Hepatocyte (in vitro differentiated cells): ENCODE measurements at regions not wholly inside any gene's neighbourhood (a gene's known extent, or its start where the extent isn't known, plus 50 kb on each side); places are given as distances from the start of the nearest gene placed in this dataset.

Source experiments
- DNase-seq: peaks from one replicate; pipeline ENCODE4 v3.0.0-alpha.2; 2016; ENCODE audit warnings: low spot score
- H2AFZ ChIP-seq: fragments of 200-600 bp; sonication (generic); 2 replicates; pipeline ENCODE4 v1.6.0; 2016; ENCODE audit warnings: antibody characterized with exemption, mild to moderate bottlenecking
- H3K27ac ChIP-seq: fragments of 200-600 bp; sonication (generic); 2 replicates; pipeline ENCODE4 v1.5.1; 2016; ENCODE audit warnings: mild to moderate bottlenecking
- H3K27me3 ChIP-seq: fragments of 200-600 bp; sonication (generic); 2 replicates; pipeline ENCODE4 v1.6.1; 2016
- H3K36me3 ChIP-seq: fragments of 200-600 bp; sonication (generic); replicated peaks from 2 replicates; pipeline ENCODE4 v1.5.1; 2016; ENCODE audit warnings: low read depth; ENCODE audit not compliant: insufficient read depth
- H3K4me1 ChIP-seq: fragments of 200-600 bp; sonication (generic); 2 replicates; pipeline ENCODE4 v1.5.1; 2016; ENCODE audit warnings: mild to moderate bottlenecking, moderate library complexity; ENCODE audit not compliant: insufficient read depth
- H3K4me2 ChIP-seq: fragments of 200-600 bp; sonication (generic); 2 replicates; pipeline ENCODE4 v1.6.0; 2016
- H3K4me3 ChIP-seq: fragments of 200-600 bp; sonication (generic); 2 replicates; pipeline ENCODE4 v1.5.1; 2016; ENCODE audit warnings: mild to moderate bottlenecking
- H3K79me2 ChIP-seq: fragments of 200-600 bp; sonication (generic); 2 replicates; pipeline ENCODE4 v1.6.0; 2017; ENCODE audit warnings: mild to moderate bottlenecking
- H3K9me2 ChIP-seq: fragments of 200-600 bp; sonication (generic); replicated peaks from 2 replicates; pipeline ENCODE4 v1.6.0; 2017; ENCODE audit warnings: mild to moderate bottlenecking; ENCODE audit not compliant: insufficient read depth
- H3K9me3 ChIP-seq: fragments of 200-600 bp; sonication (generic); 2 replicates; pipeline ENCODE4 v1.5.1; 2016; ENCODE audit warnings: low read depth, mild to moderate bottlenecking
- H4K20me1 ChIP-seq: fragments of 200-600 bp; sonication (generic); 2 replicates; pipeline ENCODE4 v1.6.0; 2016; ENCODE audit warnings: mild to moderate bottlenecking; ENCODE audit not compliant: insufficient read depth, poor library complexity, severe bottlenecking
- EZH2 ChIP-seq: fragments of 200-600 bp; sonication (generic); IDR thresholded peaks from 2 replicates; pipeline ENCODE4 v1.6.1; 2016; ENCODE audit warnings: antibody characterized with exemption, mild to moderate bottlenecking, borderline replicate concordance
- EZH2phosphoT487 ChIP-seq: fragments of 200-600 bp; sonication (generic); IDR thresholded peaks from one replicate; pipeline ENCODE4 v1.6.1; 2018; ENCODE audit warnings: antibody characterized with exemption, mild to moderate bottlenecking, low read depth, moderate library complexity; ENCODE audit not compliant: unreplicated experiment, severe bottlenecking
- WGBS: methylation state at CpG from one replicate; pipeline ENCODE4 v1.1.6; 2016; ENCODE audit warnings: low lambda C conversion rate; ENCODE audit errors: missing lambda C conversion rate; 5-methylcytosine and 5-hydroxymethylcytosine counted together
- TF ChIP-seq, protein P1 (sequence below): fragments of 200-600 bp; sonication (generic); IDR thresholded peaks from 2 replicates; pipeline ENCODE4 v1.5.1; 2016; ENCODE audit warnings: antibody characterized with exemption, mild to moderate bottlenecking; ENCODE audit not compliant: poor library complexity

- H4K20me1 ChIP-seq, result no peaks in the 10 kb centered on the region
Observed at GRCh38 chr6:151671195-151671594, 136.3 kb upstream of the ESR1 start.

GRCh38 chr6:151674578-151674977 is 132.9 kb upstream of the ESR1 start:
- Histone ChIP-seq H3K9me3 (no peaks in the 10 kb centered on the region), H2AFZ (no peak overlapping the region), H3K4me2 (no peak overlapping the region), H3K4me3 (no peak overlapping the region), H4K20me1 (no peaks in the 10 kb centered on the region), H3K4me1 (no peaks in the 10 kb centered on the region), H3K36me3 (no peaks in the 10 kb centered on the region), H3K27ac (no peak overlapping the region), H3K79me2 (no peaks in the 10 kb centered on the region), H3K9me2 (no peaks in the 10 kb centered on the region), H3K27me3 (no peaks in the 10 kb centered on the region)
- 93% methylated on average over 3 of the region's 3 CpGs for WGBS
- DNase-seq, result no peak
- TF ChIP-seq, protein P1, sequence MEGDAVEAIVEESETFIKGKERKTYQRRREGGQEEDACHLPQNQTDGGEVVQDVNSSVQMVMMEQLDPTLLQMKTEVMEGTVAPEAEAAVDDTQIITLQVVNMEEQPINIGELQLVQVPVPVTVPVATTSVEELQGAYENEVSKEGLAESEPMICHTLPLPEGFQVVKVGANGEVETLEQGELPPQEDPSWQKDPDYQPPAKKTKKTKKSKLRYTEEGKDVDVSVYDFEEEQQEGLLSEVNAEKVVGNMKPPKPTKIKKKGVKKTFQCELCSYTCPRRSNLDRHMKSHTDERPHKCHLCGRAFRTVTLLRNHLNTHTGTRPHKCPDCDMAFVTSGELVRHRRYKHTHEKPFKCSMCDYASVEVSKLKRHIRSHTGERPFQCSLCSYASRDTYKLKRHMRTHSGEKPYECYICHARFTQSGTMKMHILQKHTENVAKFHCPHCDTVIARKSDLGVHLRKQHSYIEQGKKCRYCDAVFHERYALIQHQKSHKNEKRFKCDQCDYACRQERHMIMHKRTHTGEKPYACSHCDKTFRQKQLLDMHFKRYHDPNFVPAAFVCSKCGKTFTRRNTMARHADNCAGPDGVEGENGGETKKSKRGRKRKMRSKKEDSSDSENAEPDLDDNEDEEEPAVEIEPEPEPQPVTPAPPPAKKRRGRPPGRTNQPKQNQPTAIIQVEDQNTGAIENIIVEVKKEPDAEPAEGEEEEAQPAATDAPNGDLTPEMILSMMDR, result no peak
- TF ChIP-seq EZH2, result no peak
- TF ChIP-seq EZH2phosphoT487, result no peak

More at GRCh38 chr6:151671195-151671594, 136.3 kb upstream of the ESR1 start:
- Histone ChIP-seq H3K9me3 (no peaks in the 10 kb centered on the region), H3K79me2 (no peaks in the 10 kb centered on the region), H3K4me2 (no peak overlapping the region), H3K9me2 (no peaks in the 10 kb centered on the region), H3K4me1 (peaks cover 9% of the 10 kb centered on the region), H3K27me3 (no peaks in the 10 kb centered on the region), H3K27ac (no peak overlapping the region), H2AFZ (no peak overlapping the region), H3K4me3 (no peak overlapping the region), H3K36me3 (no peaks in the 10 kb centered on the region)
- DNase-seq, result no peak
- WGBS, result 97% methylated on average over 5 of the region's 5 CpGs
- TF ChIP-seq, protein P1, result no peak
- no peak for TF ChIP-seq EZH2phosphoT487
- TF ChIP-seq EZH2, result no peak

- H3K27me3 ChIP-seq, result no peaks in the 10 kb centered on the region
- no peaks in the 10 kb centered on the region for H3K9me3 ChIP-seq
- H2AFZ ChIP-seq, result no peak overlapping the region
- TF ChIP-seq, protein P1, result peak; percentile 87
- no peak for TF ChIP-seq EZH2phosphoT487
- H3K27ac ChIP-seq, result no peak overlapping the region
- no peaks in the 10 kb centered on the region for H4K20me1 ChIP-seq
- no peak overlapping the region for H3K4me2 ChIP-seq
- no peaks in the 10 kb centered on the region for H3K9me2 ChIP-seq
- H3K79me2 ChIP-seq, result no peaks in the 10 kb centered on the region
- H3K4me3 ChIP-seq, result no peak overlapping the region
- no peaks in the 10 kb centered on the region for H3K4me1 ChIP-seq
- WGBS, result 54% methylated on average over 8 of the region's 8 CpGs
- H3K36me3 ChIP-seq, result no peaks in the 10 kb centered on the region
- DNase-seq, result peak; percentile 79
Observed at GRCh38 chr6:151675746-151676459, 131.6 kb upstream of the ESR1 start.
